GM18517 (cell line): ENCODE measurements at regions not wholly inside any gene's neighbourhood (a gene's known extent, or its start where the extent isn't known, plus 50 kb on each side); places are given as distances from the start of the nearest gene placed in this dataset.

Source experiments
- ATAC-seq: cut with Tn5 transposase; IDR thresholded peaks from one replicate; pipeline ENCODE4 v1.9.1; 2021; ENCODE audit warnings: mild to moderate bottlenecking, moderate library complexity; ENCODE audit not compliant: unreplicated experiment

- no peak for ATAC-seq
These were observed 61.5 kb upstream of the HEPHL1 start for GRCh38 chr11:93959663-93960062.

- no peak for ATAC-seq
These were observed 58.1 kb upstream of the HEPHL1 start for GRCh38 chr11:93963072-93963471.

- no peak for ATAC-seq
These were observed 53.9 kb upstream of the HEPHL1 start for GRCh38 chr11:93967258-93967657.

GRCh38 chr11:93967944-93968343 is 53.2 kb upstream of the HEPHL1 start:
- no peak for ATAC-seq

- ATAC-seq = no peak
These were observed 50.9 kb upstream of the HEPHL1 start for GRCh38 chr11:93969925-93970922.
